ENCODE measurements at regions not wholly inside any gene's neighbourhood (a gene's known extent, or its start where the extent isn't known, plus 50 kb on each side); places are given as distances from the start of the nearest gene placed in this dataset.
A peak's percentile ranks its signal among the peaks of the same experiment; 100 is the strongest.

DNA sequence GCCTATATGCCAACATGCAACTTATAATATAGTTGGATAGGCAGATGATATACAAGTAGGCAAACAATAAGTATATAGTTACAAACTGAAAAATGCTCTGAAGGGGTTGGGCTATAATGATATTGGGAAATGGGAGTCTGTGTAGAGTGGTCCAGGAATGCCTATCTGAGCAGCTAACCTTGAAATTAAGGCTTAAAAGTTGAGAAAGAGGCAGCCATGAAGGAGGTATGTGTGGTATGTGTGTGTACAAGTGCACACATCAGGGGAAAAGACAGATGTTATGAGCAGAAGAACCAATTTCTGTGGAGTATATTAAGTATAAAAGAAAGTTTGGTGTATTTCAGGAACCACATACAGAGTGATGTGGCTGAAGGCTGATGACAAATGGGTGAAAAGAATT lies 154.9 kb upstream of the PAPPA start:
- Histone ChIP-seq H3K36me3 (ENCODE audit: insufficient read depth, low read length) (no peaks in the 10 kb centered on the region), H3K27ac (ENCODE audit: low read length) (no peak overlapping the region), H3K4me1 (ENCODE audit: low read length) (no peaks in the 10 kb centered on the region), H2AFZ (ENCODE audit: low read length) (no peak overlapping the region), H3K4me3 (ENCODE audit: low read length) (no peak overlapping the region), H3K27me3 (ENCODE audit: low read length) (no peaks in the 10 kb centered on the region), H4K20me1 (ENCODE audit: insufficient read depth, low read depth, low read length) (no peaks in the 10 kb centered on the region), H3K9ac (ENCODE audit: low read length) (no peak overlapping the region), H3K79me2 (ENCODE audit: low read length) (no peaks in the 10 kb centered on the region), H3K9me2 (replicated peaks; ENCODE audit: insufficient read depth, low read length) (no peaks in the 10 kb centered on the region), H3K4me2 (ENCODE audit: low read depth, low read length, poor library complexity, severe bottlenecking) (no peak overlapping the region), H3K9me3 (ENCODE audit: low read length) (no peaks in the 10 kb centered on the region)
- DNase-seq, result no peak

DNA sequence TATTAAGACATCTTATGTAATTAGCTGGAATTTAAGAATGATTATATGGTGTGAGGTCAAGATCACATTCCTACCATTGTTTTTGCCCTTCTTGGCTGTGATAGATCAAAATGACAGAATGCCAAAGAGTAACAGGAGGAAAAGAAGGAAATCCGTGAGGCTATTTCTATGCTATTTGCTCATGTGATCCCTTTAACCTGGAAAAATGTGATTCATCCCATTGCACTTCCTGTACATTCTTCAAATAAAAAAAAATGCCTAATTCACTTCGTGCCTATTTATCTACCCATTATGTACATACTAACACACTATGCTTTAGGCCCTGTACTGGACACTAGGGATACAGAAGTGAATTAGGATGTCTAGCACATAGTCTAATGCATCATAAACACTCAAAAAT lies 154.1 kb upstream of the PAPPA start:
- Histone ChIP-seq H3K27me3 (ENCODE audit: low read length) (no peaks in the 10 kb centered on the region), H3K4me3 (ENCODE audit: low read length) (no peak overlapping the region), H4K20me1 (ENCODE audit: insufficient read depth, low read depth, low read length) (no peaks in the 10 kb centered on the region), H3K27ac (ENCODE audit: low read length) (no peak overlapping the region), H3K36me3 (ENCODE audit: insufficient read depth, low read length) (no peaks in the 10 kb centered on the region), H2AFZ (ENCODE audit: low read length) (no peak overlapping the region), H3K9me2 (replicated peaks; ENCODE audit: insufficient read depth, low read length) (no peaks in the 10 kb centered on the region), H3K9me3 (ENCODE audit: low read length) (no peaks in the 10 kb centered on the region), H3K4me2 (ENCODE audit: low read depth, low read length, poor library complexity, severe bottlenecking) (no peak overlapping the region), H3K9ac (ENCODE audit: low read length) (no peak overlapping the region), H3K4me1 (ENCODE audit: low read length) (no peaks in the 10 kb centered on the region), H3K79me2 (ENCODE audit: low read length) (no peaks in the 10 kb centered on the region)
- DNase-seq, result no peak

DNA sequence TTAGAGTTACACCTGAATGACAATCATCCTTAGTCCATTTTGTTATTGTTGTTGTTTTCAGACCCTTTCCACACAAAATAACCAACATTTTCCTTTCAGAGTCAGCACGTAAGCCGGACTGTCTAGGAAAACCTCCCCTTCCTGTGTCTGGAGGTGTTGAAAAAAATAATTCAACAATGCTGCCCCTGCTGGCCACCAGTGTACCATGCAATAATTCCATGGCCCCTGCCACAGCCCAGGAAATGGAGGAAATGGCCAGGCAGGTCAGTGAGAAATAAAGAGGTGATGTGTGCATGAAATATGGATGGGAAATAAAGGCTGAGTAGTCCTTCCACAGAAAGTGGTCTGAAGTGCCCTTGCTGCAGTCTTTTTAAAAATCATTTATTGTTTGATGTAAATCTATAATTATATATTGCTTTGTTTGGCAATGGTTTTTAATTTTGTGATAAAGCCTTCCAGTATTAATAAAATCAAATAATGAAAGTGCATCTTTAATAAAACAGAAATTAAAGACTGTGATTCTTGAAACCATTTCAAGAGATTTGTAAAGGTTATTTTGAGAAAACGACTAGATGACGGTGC lies 152.8 kb upstream of the PAPPA start:
- H3K9me2 ChIP-seq (replicated peaks; ENCODE audit: insufficient read depth, low read length), result no peaks in the 10 kb centered on the region
- H2AFZ ChIP-seq (ENCODE audit: low read length), result no peak overlapping the region
- H3K27me3 ChIP-seq (ENCODE audit: low read length), result no peaks in the 10 kb centered on the region
- no peaks in the 10 kb centered on the region for H4K20me1 ChIP-seq (ENCODE audit: insufficient read depth, low read depth, low read length)
- no peak overlapping the region for H3K9ac ChIP-seq (ENCODE audit: low read length)
- no peaks in the 10 kb centered on the region for H3K4me1 ChIP-seq (ENCODE audit: low read length)
- H3K36me3 ChIP-seq (ENCODE audit: insufficient read depth, low read length), result no peaks in the 10 kb centered on the region
- H3K27ac ChIP-seq (ENCODE audit: low read length), result no peak overlapping the region
- H3K4me2 ChIP-seq (ENCODE audit: low read depth, low read length, poor library complexity, severe bottlenecking), result no peak overlapping the region
- no peaks in the 10 kb centered on the region for H3K9me3 ChIP-seq (ENCODE audit: low read length)
- DNase-seq, result peak; percentile 66
- no peak overlapping the region for H3K4me3 ChIP-seq (ENCODE audit: low read length)
- H3K79me2 ChIP-seq (ENCODE audit: low read length), result no peaks in the 10 kb centered on the region

DNA sequence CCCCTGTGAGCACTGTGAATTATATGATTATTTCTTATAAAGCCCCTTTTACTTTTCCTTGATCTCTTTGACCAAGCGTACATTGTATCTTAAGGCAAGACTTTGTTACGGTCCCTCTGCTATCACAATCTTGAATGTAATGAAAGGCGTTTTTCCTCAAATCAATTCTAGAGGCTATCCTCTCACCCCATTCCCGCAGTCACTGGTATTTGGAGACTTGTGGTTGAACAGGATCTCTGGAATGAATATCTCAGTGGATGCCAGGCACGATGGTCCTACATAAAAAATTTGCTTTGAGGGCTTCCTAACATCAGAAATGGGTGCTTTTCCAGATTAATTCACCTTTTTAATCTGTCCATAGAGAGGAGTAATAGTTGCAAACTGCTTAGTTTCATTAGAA lies 151.4 kb upstream of the PAPPA start:
- Histone ChIP-seq H3K4me1 (ENCODE audit: low read length) (no peaks in the 10 kb centered on the region), H3K4me2 (ENCODE audit: low read depth, low read length, poor library complexity, severe bottlenecking) (no peak overlapping the region), H3K27ac (ENCODE audit: low read length) (no peak overlapping the region), H3K9me3 (ENCODE audit: low read length) (no peaks in the 10 kb centered on the region), H3K79me2 (ENCODE audit: low read length) (no peaks in the 10 kb centered on the region), H3K36me3 (ENCODE audit: insufficient read depth, low read length) (no peaks in the 10 kb centered on the region), H3K27me3 (ENCODE audit: low read length) (no peaks in the 10 kb centered on the region), H3K9ac (ENCODE audit: low read length) (no peak overlapping the region), H4K20me1 (ENCODE audit: insufficient read depth, low read depth, low read length) (no peaks in the 10 kb centered on the region), H2AFZ (ENCODE audit: low read length) (no peak overlapping the region), H3K4me3 (ENCODE audit: low read length) (no peak overlapping the region), H3K9me2 (replicated peaks; ENCODE audit: insufficient read depth, low read length) (no peaks in the 10 kb centered on the region)
- no peak for DNase-seq

DNA sequence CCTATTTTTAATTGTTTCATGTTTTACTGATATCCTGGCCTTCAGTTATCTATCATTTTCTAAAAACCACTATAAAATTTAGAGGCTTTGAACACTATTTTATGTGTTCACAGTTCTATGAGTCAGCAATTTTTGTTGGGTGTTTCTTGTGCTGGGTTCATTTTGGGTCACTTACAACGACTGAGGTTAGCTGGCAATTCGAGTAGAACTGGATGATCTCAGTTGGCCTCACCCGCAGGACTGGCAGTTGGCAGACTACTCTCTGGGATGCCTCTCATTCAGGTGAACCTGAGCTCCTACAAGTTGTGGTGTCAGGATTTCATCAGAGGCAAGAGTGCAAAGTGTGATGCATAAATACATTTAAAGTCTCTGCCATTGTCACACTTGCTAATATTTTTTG lies 151.0 kb upstream of the PAPPA start:
- no peaks in the 10 kb centered on the region for H3K36me3 ChIP-seq (ENCODE audit: insufficient read depth, low read length)
- no peak overlapping the region for H2AFZ ChIP-seq (ENCODE audit: low read length)

DNA sequence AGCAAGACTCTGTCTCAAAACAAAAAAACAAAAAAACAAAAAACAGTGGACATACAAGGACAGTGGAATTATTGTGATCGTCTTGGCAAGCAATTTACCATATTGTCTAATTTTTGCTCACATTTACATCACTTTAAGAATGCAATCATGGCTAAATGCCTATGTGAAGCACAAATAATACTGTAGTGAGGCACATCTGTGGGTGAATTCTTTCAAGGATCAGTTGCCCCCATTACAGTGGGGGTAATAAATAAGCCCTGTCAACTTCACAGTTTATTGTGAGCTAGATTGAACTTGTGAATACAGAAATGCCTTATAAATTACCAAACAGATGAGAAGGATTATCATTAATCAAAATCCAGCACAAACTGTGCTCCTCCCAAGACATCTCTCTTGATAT lies 150.2 kb upstream of the PAPPA start:
- H3K9me2 ChIP-seq (replicated peaks; ENCODE audit: insufficient read depth, low read length), result no peaks in the 10 kb centered on the region
- H3K4me2 ChIP-seq (ENCODE audit: low read depth, low read length, poor library complexity, severe bottlenecking), result no peak overlapping the region
- no peaks in the 10 kb centered on the region for H3K9me3 ChIP-seq (ENCODE audit: low read length)
- no peaks in the 10 kb centered on the region for H3K27me3 ChIP-seq (ENCODE audit: low read length)
- no peaks in the 10 kb centered on the region for H3K4me1 ChIP-seq (ENCODE audit: low read length)
- no peak for DNase-seq
- no peak overlapping the region for H2AFZ ChIP-seq (ENCODE audit: low read length)
- no peak overlapping the region for H3K4me3 ChIP-seq (ENCODE audit: low read length)
- no peaks in the 10 kb centered on the region for H3K36me3 ChIP-seq (ENCODE audit: insufficient read depth, low read length)
- no peaks in the 10 kb centered on the region for H3K79me2 ChIP-seq (ENCODE audit: low read length)
- no peak overlapping the region for H3K27ac ChIP-seq (ENCODE audit: low read length)
- H4K20me1 ChIP-seq (ENCODE audit: insufficient read depth, low read depth, low read length), result no peaks in the 10 kb centered on the region
- H3K9ac ChIP-seq (ENCODE audit: low read length), result no peak overlapping the region

More for the DNA sequence above, 151.0 kb upstream of the PAPPA start:
- Histone ChIP-seq H3K9ac (ENCODE audit: low read length) (no peak overlapping the region), H3K4me1 (ENCODE audit: low read length) (no peaks in the 10 kb centered on the region), H3K79me2 (ENCODE audit: low read length) (no peaks in the 10 kb centered on the region), H3K27ac (ENCODE audit: low read length) (no peak overlapping the region), H3K4me2 (ENCODE audit: low read depth, low read length, poor library complexity, severe bottlenecking) (no peak overlapping the region), H4K20me1 (ENCODE audit: insufficient read depth, low read depth, low read length) (no peaks in the 10 kb centered on the region), H3K27me3 (ENCODE audit: low read length) (no peaks in the 10 kb centered on the region), H3K9me3 (ENCODE audit: low read length) (no peaks in the 10 kb centered on the region), H3K9me2 (replicated peaks; ENCODE audit: insufficient read depth, low read length) (no peaks in the 10 kb centered on the region), H3K4me3 (ENCODE audit: low read length) (no peak overlapping the region)
- no peak for DNase-seq

DNA sequence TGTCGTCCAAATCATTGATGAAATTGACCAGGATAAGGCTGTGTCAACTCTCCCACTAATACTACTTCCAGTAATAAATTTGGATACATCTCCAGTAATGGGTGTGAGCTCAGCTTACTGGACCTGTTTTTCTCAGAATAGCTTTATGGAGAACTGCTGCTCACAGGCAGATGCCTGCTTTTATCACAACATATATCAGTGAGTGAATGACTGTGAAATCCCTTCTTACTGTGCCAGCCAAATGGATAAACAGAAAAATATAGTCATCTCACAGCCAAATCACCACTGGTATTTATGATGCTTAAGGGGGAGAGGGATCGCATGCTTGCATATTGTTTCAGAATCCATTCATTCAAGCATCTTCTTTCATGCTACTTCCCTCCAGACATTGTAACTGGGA lies 148.4 kb upstream of the PAPPA start:
- Histone ChIP-seq H3K4me3 (ENCODE audit: low read length) (no peak overlapping the region), H3K4me1 (ENCODE audit: low read length) (no peaks in the 10 kb centered on the region), H3K9me2 (replicated peaks; ENCODE audit: insufficient read depth, low read length) (no peaks in the 10 kb centered on the region), H3K27me3 (ENCODE audit: low read length) (no peaks in the 10 kb centered on the region), H3K9ac (ENCODE audit: low read length) (no peak overlapping the region), H2AFZ (ENCODE audit: low read length) (no peak overlapping the region), H3K9me3 (ENCODE audit: low read length) (no peaks in the 10 kb centered on the region), H3K4me2 (ENCODE audit: low read depth, low read length, poor library complexity, severe bottlenecking) (no peak overlapping the region), H3K36me3 (ENCODE audit: insufficient read depth, low read length) (no peaks in the 10 kb centered on the region), H3K27ac (ENCODE audit: low read length) (no peak overlapping the region), H4K20me1 (ENCODE audit: insufficient read depth, low read depth, low read length) (no peaks in the 10 kb centered on the region), H3K79me2 (ENCODE audit: low read length) (no peaks in the 10 kb centered on the region)
- DNase-seq, result no peak

DNA sequence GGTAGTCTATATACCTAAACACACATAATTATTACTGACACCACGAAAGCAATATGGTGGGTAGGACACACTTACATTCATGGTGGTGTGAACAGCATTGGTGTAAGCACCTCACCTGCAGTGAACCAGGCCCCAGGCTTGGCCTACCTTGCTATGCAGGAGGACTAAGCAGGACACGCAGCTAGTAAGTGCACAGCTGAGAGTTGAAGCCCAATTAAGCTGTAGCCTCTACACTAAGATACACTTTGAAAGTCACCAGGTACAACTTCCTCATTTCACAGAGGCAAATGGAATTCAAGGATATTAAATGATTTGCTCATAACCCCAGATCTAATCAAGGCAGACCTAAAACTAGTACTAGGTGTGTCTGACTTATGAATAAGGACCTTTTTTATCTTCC lies 145.8 kb upstream of the PAPPA start:
- no peak overlapping the region for H3K4me2 ChIP-seq (ENCODE audit: low read depth, low read length, poor library complexity, severe bottlenecking)
- H3K4me1 ChIP-seq (ENCODE audit: low read length), result no peaks in the 10 kb centered on the region
- H3K27me3 ChIP-seq (ENCODE audit: low read length), result no peaks in the 10 kb centered on the region
- no peaks in the 10 kb centered on the region for H3K9me3 ChIP-seq (ENCODE audit: low read length)
- H3K9ac ChIP-seq (ENCODE audit: low read length), result no peak overlapping the region
- DNase-seq, result no peak
- no peak overlapping the region for H2AFZ ChIP-seq (ENCODE audit: low read length)
- H3K9me2 ChIP-seq (replicated peaks; ENCODE audit: insufficient read depth, low read length), result no peaks in the 10 kb centered on the region
- no peaks in the 10 kb centered on the region for H3K36me3 ChIP-seq (ENCODE audit: insufficient read depth, low read length)
- H3K4me3 ChIP-seq (ENCODE audit: low read length), result no peak overlapping the region
- H3K79me2 ChIP-seq (ENCODE audit: low read length), result no peaks in the 10 kb centered on the region
- no peak overlapping the region for H3K27ac ChIP-seq (ENCODE audit: low read length)
- H4K20me1 ChIP-seq (ENCODE audit: insufficient read depth, low read depth, low read length), result no peaks in the 10 kb centered on the region

DNA sequence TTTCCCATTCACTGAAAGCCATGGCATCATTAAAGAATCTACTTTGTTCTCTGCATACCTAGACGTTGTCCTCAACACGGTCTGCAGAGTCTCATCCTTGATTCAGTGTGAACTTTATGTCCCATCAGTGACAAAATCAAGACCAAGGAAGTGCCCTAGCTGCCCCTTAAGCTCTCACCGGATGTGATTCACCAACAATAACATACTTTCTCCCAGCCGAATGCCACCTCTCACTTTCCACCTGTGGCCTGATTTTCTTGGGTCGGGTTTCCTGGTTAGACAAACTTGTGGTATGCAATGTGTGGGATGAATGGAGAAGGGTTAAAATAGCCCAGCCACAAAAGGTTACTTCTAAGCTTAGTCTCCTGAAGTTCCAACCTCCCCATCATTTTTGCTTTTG lies 145.3 kb upstream of the PAPPA start:
- H3K79me2 ChIP-seq (ENCODE audit: low read length), result no peaks in the 10 kb centered on the region
- H3K4me3 ChIP-seq (ENCODE audit: low read length), result no peak overlapping the region
- H3K9me2 ChIP-seq (replicated peaks; ENCODE audit: insufficient read depth, low read length), result no peaks in the 10 kb centered on the region
- H3K36me3 ChIP-seq (ENCODE audit: insufficient read depth, low read length), result no peaks in the 10 kb centered on the region
- no peak overlapping the region for H3K4me2 ChIP-seq (ENCODE audit: low read depth, low read length, poor library complexity, severe bottlenecking)
- no peak overlapping the region for H3K27ac ChIP-seq (ENCODE audit: low read length)
- H3K9ac ChIP-seq (ENCODE audit: low read length), result no peak overlapping the region
- no peak overlapping the region for H2AFZ ChIP-seq (ENCODE audit: low read length)
- no peak for DNase-seq
- no peaks in the 10 kb centered on the region for H3K9me3 ChIP-seq (ENCODE audit: low read length)
- no peaks in the 10 kb centered on the region for H3K4me1 ChIP-seq (ENCODE audit: low read length)
- H3K27me3 ChIP-seq (ENCODE audit: low read length), result no peaks in the 10 kb centered on the region
- no peaks in the 10 kb centered on the region for H4K20me1 ChIP-seq (ENCODE audit: insufficient read depth, low read depth, low read length)

Measured in Karpas-422 (cell line).